Uterus (tissue), 2 donors: ENCODE measurements at regions not wholly inside any gene's neighbourhood (a gene's known extent, or its start where the extent isn't known, plus 50 kb on each side); places are given as distances from the start of the nearest gene placed in this dataset.

Experiments used
- POLR2A ChIP-seq, 2 donors: fragments of 450-650 bp; IDR thresholded peaks; one replicate each; pipeline ENCODE4 v1.6.1; 2016; ENCODE audit warnings: antibody characterized with exemption in 2 of 2, mild to moderate bottlenecking in 1 of 2, moderate library complexity in 1 of 2
- TF ChIP-seq, protein P1 (sequence below), 4 experiments: fragments of 200-600 bp in 2 of 4; fragments of 450-650 bp in 2 of 4; sonication (generic) in 2 of 4; IDR thresholded peaks; one replicate each; pipeline ENCODE4 v1.5.1; 2016 to 2019; ENCODE audit warnings: antibody characterized with exemption in 4 of 4, mild to moderate bottlenecking in 2 of 4, moderate library complexity in 1 of 4

DNA sequence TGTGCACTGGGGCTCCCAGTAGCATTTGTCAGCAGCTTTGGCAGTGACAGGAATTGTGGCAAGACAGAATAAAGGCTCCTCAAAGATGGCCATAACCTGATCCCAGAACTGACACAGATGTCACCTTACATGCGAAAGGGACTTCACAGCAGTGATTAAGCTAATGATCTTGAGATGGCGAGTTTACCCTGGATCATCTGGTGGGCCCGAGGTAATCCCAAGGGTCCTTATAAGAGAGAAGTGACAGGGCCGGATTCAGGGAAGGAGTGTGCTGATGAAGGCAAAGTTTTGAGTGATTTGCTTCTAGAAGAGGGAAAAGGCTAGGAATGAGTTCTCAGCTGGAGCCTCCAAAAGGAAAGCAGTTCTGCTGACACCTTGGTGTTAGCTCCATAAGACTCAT, 333.9 kb downstream of the LPIN1 start:
- TF ChIP-seq POLR2A (IDR thresholded peaks at IDR 0.05), result no peak
- TF ChIP-seq, protein P1, sequence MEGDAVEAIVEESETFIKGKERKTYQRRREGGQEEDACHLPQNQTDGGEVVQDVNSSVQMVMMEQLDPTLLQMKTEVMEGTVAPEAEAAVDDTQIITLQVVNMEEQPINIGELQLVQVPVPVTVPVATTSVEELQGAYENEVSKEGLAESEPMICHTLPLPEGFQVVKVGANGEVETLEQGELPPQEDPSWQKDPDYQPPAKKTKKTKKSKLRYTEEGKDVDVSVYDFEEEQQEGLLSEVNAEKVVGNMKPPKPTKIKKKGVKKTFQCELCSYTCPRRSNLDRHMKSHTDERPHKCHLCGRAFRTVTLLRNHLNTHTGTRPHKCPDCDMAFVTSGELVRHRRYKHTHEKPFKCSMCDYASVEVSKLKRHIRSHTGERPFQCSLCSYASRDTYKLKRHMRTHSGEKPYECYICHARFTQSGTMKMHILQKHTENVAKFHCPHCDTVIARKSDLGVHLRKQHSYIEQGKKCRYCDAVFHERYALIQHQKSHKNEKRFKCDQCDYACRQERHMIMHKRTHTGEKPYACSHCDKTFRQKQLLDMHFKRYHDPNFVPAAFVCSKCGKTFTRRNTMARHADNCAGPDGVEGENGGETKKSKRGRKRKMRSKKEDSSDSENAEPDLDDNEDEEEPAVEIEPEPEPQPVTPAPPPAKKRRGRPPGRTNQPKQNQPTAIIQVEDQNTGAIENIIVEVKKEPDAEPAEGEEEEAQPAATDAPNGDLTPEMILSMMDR (IDR thresholded peaks at IDR 0.05), result no peak
